Endothelial cell of hepatic sinusoid (primary cell): ENCODE measurements at regions not wholly inside any gene's neighbourhood (a gene's known extent, or its start where the extent isn't known, plus 50 kb on each side); places are given as distances from the start of the nearest gene placed in this dataset.

Experiments
- in situ Hi-C: cut with HindIII; loops from 2 replicates; pipeline ENCODE4 v1.10.0; 2017; ENCODE audit warnings: low sequenced_read_pairs

DNA sequence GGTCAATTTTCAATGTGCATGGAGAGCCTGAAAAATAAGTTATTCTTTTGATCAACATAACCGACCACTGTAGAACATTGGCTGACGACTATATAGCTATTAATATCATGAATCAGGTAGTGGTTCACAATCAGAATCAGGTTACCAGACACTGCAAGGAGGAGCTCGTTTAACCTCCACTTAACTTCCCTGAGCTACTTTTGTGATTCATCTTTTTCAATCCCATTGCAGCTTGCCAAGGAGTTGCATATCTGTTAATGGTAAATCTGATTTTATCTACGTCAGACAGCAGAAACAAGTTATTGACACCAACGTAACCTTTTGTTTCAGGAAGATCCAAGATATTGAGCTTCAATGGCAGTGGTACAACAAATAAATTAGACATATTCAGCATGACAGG, 2263.8 kb upstream of the ACO1 start:
- in situ Hi-C loops: no loop called here

GRCh38 chr9:30121611-30122010, 2262.8 kb upstream of the ACO1 start:
- in situ Hi-C loops: no loop called here

- in situ Hi-C loops: no loop called here
Measured at GRCh38 chr9:30125881-30126280, 2258.6 kb upstream of the ACO1 start.

- in situ Hi-C loops: no loop called here
Measured at GRCh38 chr9:30127371-30127770, 2257.1 kb upstream of the ACO1 start.

DNA sequence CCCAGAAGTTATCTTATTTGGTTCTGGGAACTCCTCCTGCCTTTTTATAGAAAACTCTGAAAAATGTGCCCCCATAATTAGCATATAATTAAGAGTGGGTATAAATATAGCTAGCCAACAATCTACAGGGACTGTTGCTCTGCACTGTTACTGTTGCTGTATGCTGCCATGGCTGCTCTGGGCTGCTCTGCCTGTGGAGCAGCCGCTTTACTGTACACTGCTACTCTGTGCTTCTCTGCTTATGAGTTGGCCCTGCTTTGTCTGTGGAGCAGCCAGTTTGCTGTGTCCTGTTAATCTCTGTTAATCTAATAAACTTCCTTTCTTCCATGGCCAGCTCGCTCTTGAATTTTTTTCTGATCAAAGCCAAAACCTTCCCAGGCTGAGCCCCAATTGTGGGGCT, 2244.0 kb upstream of the ACO1 start:
- in situ Hi-C loops: no loop called here

DNA sequence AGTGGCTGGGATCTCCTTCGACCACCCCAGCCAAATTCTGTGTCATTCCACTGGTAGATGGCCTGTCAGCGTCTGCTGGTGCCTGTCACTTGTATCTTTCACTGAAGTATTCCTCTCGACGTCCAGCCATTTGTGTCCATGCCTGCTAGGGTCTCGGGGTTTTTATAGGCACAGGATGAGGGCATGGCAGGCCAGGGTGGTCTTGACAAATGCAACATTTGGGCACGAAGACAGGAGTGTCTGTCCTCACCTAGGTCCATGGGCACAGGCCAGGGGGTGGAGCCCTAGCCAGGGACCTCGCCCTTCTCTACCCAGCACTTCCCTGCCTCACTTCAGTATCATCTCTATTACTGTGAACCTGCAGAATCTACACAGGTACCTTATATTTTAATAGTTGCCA, 2223.9 kb upstream of the ACO1 start:
- in situ Hi-C loops: no loop called here

DNA sequence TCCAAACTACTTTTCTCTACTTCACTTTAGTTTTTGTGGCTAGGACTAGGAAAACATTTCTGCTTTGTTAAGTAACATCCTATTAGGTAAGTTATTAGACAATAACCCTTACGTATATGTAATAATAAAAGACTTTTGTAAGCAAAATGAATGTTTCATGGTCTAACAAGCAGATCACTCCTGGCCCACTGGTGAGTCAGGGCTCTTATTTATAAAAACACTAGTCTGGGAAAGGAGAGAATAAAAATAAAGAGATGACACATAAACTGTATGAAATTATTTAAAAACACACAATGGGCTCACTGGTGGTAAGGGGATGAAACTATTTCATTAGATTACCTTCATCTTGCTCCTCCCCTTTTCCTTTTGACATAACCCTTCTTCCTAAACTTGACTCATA, 2212.2 kb upstream of the ACO1 start:
- in situ Hi-C loops: no loop called here

DNA sequence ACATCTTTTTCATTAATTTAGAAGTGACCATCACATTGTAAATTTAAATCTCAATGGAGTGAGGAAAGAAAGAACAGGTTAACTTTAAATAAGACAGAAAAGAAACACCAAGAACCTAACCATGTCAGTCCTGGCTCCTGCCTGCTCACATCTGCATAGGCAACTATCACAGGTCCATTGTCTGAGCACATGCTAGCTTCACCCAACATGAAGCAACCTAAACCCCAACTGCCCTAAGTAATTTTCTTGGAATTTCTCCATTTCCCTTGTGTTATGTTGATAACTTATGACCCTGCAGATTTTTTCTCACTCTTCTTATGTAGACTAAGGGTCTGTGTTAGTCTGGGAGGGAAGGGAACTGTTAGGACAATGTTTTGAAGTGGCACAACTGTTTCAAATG, 2205.8 kb upstream of the ACO1 start:
- in situ Hi-C loops: no loop called here

- in situ Hi-C loops: no loop called here
Measured at GRCh38 chr9:30193421-30193820, 2191.0 kb upstream of the ACO1 start.

DNA sequence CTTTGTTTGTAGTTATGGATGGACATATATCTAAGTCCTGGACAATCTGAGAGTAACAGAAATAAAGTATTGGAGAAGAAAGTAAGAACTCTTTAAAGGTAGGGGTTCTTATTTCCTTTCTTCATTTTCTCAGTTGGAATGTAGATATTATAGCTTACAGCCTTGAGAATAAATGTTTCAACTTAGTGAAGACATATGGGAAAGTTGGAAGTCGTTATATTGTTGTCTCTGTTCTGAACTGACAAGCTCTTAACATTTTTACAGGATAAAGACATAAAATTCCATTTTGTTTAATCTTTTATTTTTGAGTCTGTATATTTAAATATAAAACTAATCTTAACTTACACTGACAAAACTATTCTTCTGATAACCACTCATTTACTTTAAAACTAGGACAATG, 2187.5 kb upstream of the ACO1 start:
- in situ Hi-C loops: no loop called here

GRCh38 chr9:30197453-30197852, 2187.0 kb upstream of the ACO1 start:
- in situ Hi-C loops: no loop called here

- in situ Hi-C loops: no loop called here
Measured at GRCh38 chr9:30197954-30198353, 2186.5 kb upstream of the ACO1 start.

DNA sequence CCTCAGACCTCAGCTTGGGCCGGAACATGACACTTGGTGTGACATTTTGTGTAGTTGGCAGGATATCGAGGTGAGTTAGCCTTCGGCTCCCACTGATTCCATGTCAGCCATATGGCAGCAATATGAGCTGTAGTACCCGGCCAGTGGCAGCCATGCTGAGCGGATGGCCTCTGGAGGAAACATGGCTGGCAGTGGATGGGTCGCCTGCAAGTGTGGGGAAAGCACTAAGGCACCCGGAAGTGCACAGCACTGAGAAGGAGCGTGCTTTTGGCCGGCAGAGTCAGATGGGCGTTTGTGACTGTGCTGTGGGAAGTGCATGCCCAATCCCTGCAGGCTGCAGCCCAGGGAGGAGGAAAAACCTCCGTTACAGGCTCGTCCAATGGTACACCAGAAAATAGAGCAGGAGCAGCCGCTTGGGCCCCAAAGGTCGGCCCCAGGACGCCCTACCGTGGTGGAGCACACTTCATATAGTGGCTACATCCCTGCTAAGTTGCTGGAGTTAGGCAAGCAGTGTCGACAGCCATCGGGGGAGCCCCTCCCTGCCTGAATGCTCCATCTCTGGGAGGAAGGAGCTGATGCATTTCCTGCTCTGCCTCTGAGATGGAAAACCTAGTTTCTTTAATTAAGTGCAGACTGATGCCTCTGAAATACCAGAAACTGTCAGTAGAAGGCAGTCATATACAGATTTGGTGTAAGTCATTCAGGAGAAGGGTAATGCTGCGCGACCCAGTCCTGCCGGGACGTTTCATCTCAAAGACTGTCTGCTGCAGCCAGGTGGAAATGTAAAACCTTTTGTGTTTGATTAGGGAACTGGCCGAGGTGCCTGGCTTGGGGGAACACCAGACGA, 2185.8 kb upstream of the ACO1 start:
- in situ Hi-C loops: no loop called here

GRCh38 chr9:30201024-30201423, 2183.4 kb upstream of the ACO1 start:
- in situ Hi-C loops: no loop called here

DNA sequence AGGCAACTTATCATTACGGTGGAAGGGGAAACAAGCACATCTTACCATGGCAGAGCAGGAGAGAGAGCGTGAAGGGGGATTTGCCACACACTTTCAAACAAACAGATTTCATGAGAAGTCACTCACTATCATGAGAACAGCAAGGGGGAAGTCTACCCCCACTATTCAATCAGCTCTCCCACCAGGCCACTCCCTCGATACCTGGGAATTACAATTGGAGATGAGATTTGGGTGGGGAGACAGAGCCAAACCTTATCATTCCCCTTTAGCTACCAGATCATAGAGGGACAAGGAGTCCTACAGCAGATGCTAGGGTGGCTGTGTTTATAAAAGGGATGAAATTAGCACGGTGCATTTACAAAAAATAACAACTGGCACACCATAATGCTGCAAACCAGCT, 2149.4 kb upstream of the ACO1 start:
- in situ Hi-C loops: no loop called here

DNA sequence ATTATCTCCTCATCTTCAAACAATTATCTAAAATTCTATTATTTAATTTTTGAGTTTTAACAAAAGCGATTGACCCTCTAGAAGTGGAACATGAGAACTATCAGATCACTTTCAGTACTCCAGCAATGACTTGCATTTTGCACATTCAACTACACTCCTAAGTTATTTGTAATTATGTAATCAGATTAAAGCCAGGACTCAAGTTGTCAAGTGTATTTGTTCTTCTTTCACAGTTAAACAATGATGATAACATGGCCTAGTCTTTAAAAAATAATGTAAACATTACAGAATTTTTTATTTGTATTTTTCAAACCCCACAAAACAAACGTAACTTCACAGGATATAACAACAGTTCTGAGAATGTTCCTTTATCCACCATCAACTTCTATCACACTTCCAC, 2148.9 kb upstream of the ACO1 start:
- in situ Hi-C loops: no loop called here

GRCh38 chr9:30239878-30240277, 2144.6 kb upstream of the ACO1 start:
- in situ Hi-C loops: no loop called here

DNA sequence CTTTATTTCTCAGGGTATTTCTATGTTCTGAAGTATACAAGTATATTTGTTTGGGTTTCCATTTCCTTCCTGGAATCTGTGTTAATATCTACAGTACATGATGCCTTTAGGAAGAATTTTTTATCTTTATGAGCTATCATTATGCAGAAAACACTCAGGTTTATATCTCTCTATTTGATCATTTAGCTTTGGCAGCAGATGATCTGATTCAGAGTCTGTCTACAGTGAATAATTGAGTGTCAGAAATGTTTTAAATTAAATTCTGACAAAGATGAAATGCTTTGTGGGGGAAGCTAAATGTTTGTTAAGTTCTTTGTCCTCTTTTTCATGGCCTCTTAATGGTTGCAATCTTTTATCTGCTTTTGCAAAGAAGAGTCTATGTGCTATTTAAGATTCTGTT, 2141.0 kb upstream of the ACO1 start:
- in situ Hi-C loops: no loop called here

- in situ Hi-C loops: no loop called here
Measured at GRCh38 chr9:30244877-30245276, 2139.6 kb upstream of the ACO1 start.

DNA sequence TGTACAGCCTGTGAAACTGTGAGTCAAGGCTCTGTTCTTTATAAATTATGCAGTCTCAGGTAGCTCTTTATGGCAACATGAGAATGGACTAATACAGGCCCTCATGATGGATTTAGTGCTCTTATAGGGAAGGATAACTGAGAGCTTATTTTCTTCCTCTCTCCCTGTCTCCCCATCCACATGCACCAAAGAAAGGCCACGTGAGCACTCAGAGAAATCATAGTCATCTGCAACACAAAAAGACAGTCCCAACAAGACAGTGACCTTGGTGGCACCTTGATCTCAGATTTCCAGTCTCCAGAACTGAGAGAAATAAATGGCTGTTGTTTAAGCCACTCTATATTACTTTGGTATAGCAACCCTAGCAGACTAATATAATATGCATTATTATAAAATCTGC, 2133.6 kb upstream of the ACO1 start:
- in situ Hi-C loops: no loop called here

DNA sequence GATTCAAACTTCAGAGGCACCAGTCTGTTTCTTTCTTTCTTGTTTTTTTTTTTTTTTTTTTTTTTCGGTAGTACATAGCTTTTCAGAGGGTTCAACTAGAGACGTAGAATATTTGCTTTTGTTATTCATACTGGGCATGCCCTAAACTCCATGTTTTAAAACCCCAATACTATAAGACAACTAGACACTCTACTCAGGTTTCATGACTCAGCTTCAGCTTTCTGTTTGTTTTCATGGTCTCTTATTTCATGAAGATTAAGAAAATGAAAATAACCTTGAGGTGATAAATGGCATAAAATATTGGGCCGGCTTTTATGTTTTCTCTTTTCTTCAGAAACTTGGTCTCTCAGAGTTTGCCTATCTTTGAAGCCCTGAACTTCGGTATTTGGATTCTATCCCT, 2126.3 kb upstream of the ACO1 start:
- in situ Hi-C loops: no loop called here

DNA sequence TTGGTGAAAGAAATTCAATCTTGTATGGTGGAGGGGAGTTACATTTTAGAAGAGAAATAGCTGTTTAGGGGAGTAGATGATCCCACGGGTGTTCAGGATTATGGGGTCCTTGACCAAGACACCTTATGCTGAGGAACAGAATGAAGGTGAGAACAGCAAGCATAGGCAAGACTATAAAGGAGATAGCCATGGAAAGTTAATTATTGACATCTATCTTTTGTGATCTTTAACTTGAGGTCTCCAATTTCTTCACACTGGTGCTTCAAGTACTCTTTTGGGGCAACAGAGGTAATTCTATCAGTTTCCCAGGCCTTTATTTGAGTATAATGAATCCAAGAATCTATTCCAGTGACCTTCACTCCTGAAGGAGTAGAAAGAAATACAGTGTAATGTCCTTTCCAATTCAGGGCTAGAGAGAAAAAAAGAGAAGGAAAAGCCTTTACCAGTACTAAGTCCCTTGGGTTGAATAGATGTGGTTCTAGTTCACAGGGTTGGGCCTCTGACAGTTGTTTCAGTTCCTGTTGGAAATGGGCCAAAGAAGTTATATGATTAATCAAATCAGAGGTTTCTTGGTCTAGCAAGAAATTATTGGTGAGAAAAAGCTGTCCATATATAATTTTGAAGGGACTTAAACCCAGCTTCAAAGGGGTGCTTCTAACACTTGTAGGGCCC, 2104.1 kb upstream of the ACO1 start:
- in situ Hi-C loops: no loop called here

- in situ Hi-C loops: no loop called here
Measured at GRCh38 chr9:30289435-30289834, 2095.0 kb upstream of the ACO1 start.
